Panc1 (cell line): ENCODE measurements at regions not wholly inside any gene's neighbourhood (a gene's known extent, or its start where the extent isn't known, plus 50 kb on each side); places are given as distances from the start of the nearest gene placed in this dataset.

Source experiments
- ATAC-seq: fragments of 200-7000 bp; cut with Tn5 transposase; 2 replicates; pipeline ENCODE4 v1.9.1; 2020; ENCODE audit warnings: mild to moderate bottlenecking, moderate library complexity
- BruUV-seq: library from RNA; stranded (reverse); fragments of 400-500 nt; replicated peaks from 2 replicates; lab custom pipeline; 2021; lab: Mats Ljungman, UMichigan
- CTCF ChIA-PET: fragments of 300-600 bp; sonication (Branson Sonifier 250); formaldehyde crosslinking; loops from one replicate; lab custom pipeline; 2022; ENCODE audit warnings: antibody characterized with exemption; lab: Charles Lee
- POLR2A ChIA-PET: fragments of 300-600 bp; sonication (Branson Sonifier 250); formaldehyde crosslinking; loops from one replicate; lab custom pipeline; 2022; ENCODE audit warnings: antibody characterized with exemption; lab: Charles Lee
- DNase-seq: peaks from one replicate; pipeline ENCODE4 v3.0.0-alpha.2; 2010; ENCODE audit warnings: low read depth, low spot score
- H3K27ac ChIP-seq: 2 replicates; pipeline ENCODE4 v1.5.1; 2011; ENCODE audit warnings: mild to moderate bottlenecking, low read length, inconsistent platforms
- H3K27me3 ChIP-seq: fragments of 200-500 bp; sonication (Bioruptor generic); 2 replicates; pipeline ENCODE4 v1.6.0; 2014; ENCODE audit warnings: low read length, inconsistent platforms; ENCODE audit not compliant: control insufficient read depth, insufficient read depth
- H3K36me3 ChIP-seq: fragments of 200-500 bp; sonication (Bioruptor generic); 2 replicates; pipeline ENCODE4 v1.5.1; 2014; ENCODE audit warnings: inconsistent platforms, mild to moderate bottlenecking, low read length, moderate library complexity; ENCODE audit not compliant: control insufficient read depth, insufficient read depth
- H3K4me1 ChIP-seq: 2 replicates; pipeline ENCODE4 v1.5.1; 2011; ENCODE audit warnings: inconsistent platforms, mild to moderate bottlenecking, low read length, moderate library complexity; ENCODE audit not compliant: control insufficient read depth, insufficient read depth
- H3K4me3 ChIP-seq, 2 experiments: 2 replicates each; pipeline ENCODE4 v1.5.1; 2011 to 2012; ENCODE audit warnings: low read depth in 2 of 2, low read length in 2 of 2, mild to moderate bottlenecking in 2 of 2, inconsistent platforms in 1 of 2, moderate library complexity in 1 of 2
- H3K9me3 ChIP-seq: fragments of 200-500 bp; sonication (Bioruptor generic); 2 replicates; pipeline ENCODE4 v1.5.1; 2014; ENCODE audit warnings: low read depth, mild to moderate bottlenecking, inconsistent platforms, low read length, moderate library complexity; ENCODE audit not compliant: control insufficient read depth, insufficient read depth
- CTCF ChIP-seq: fragments of 450-650 bp; IDR thresholded peaks from 2 replicates; pipeline ENCODE4 v1.5.1; 2017; ENCODE audit warnings: mild to moderate bottlenecking
- POLR2AphosphoS5 ChIP-seq: IDR thresholded peaks from 2 replicates; pipeline ENCODE4 v1.6.1; 2012; ENCODE audit warnings: mild to moderate bottlenecking, low read depth, low read length, moderate library complexity
- REST ChIP-seq, 2 experiments: IDR thresholded peaks; 2 replicates each; pipeline ENCODE4 v1.6.1; 2011 to 2012; ENCODE audit warnings: low read depth in 2 of 2, control low read depth in 1 of 2, low read length in 1 of 2, mild to moderate bottlenecking in 1 of 2, moderate library complexity in 1 of 2; ENCODE audit not compliant: insufficient read depth in 1 of 2
- SIN3A ChIP-seq: IDR thresholded peaks from 2 replicates; pipeline ENCODE4 v1.6.1; 2012; ENCODE audit warnings: low read depth, mild to moderate bottlenecking, low read length, moderate library complexity, borderline replicate concordance; ENCODE audit not compliant: insufficient read depth
- TCF7L2 ChIP-seq: IDR thresholded peaks from 2 replicates; pipeline ENCODE4 v1.6.1; 2011; ENCODE audit warnings: mild to moderate bottlenecking, low read depth, low read length, inconsistent platforms
- in situ Hi-C: cut with HindIII; loops from 2 replicates; pipeline ENCODE4 v1.10.0; 2016; ENCODE audit warnings: low sequenced_read_pairs, low pct_unique_long_range_greater_than_20kb
- intact Hi-C: fragments of 100-400 bp; cut with micrococcal nuclease; formaldehyde crosslinking; loops from one replicate; pipeline ENCODE4 v1.10.0; 2022; ENCODE audit not compliant: unreplicated experiment

- Histone ChIP-seq H3K27ac (no peak overlapping the region), H3K4me3 (no peak overlapping the region), H3K9me3 (no peaks in the 10 kb centered on the region), H3K36me3 (no peaks in the 10 kb centered on the region), H3K27me3 (no peaks in the 10 kb centered on the region), H3K4me1 (no peaks in the 10 kb centered on the region)
- TF ChIP-seq POLR2AphosphoS5 (no peak), CTCF (no peak), REST (IDR thresholded peaks at IDR 0.05; ENCODE audit: insufficient read depth in 1 of 2, low read depth in 2 of 2, low read length in 1 of 2) (no peak), SIN3A (no peak), TCF7L2 (no peak)
- CTCF ChIA-PET, result interaction anchor here (0.6 to 1.5 kb wide), 6 partner anchors 20 to 1090 kb away, joined by 4 to 53 read pairs (median 6); no protein-coding TSS in a partner anchor
- POLR2A ChIA-PET, result no interaction called here
- intact Hi-C loops (loop anchor here (2.0 kb wide), 1 partner anchor 123 kb away; no protein-coding TSS in a partner anchor), in situ Hi-C loops (no loop called here)
- peak; percentile 69; the same call in 1 of the 2 replicates for ATAC-seq
- no peak for DNase-seq
- no TSS peak for BruUV-seq
Measured at GRCh38 chr15:94119298-94119811, 112.0 kb upstream of the MCTP2 start.

GRCh38 chr15:94110476-94111130 lies 120.8 kb upstream of the MCTP2 start:
- BruUV-seq, result no TSS peak
- CTCF ChIA-PET, result no interaction called here
- intact Hi-C loops, result no loop called here

GRCh38 chr15:94107652-94108051 lies 123.7 kb upstream of the MCTP2 start:
- H3K36me3 ChIP-seq, result no peaks in the 10 kb centered on the region
- in situ Hi-C loops, result no loop called here
- CTCF ChIA-PET, result no interaction called here
- ATAC-seq (no peak), DNase-seq (no peak)
- no peaks in the 10 kb centered on the region for H3K27me3 ChIP-seq
- no peaks in the 10 kb centered on the region for H3K4me1 ChIP-seq
- no peak overlapping the region for H3K27ac ChIP-seq
- POLR2A ChIA-PET, result no interaction called here
- H3K9me3 ChIP-seq, result no peaks in the 10 kb centered on the region
- H3K4me3 ChIP-seq, result no peak overlapping the region
- TF ChIP-seq POLR2AphosphoS5 (no peak), SIN3A (no peak), CTCF (no peak), REST (IDR thresholded peaks at IDR 0.05; ENCODE audit: insufficient read depth in 1 of 2, low read depth in 2 of 2, low read length in 1 of 2) (no peak), TCF7L2 (no peak)
- BruUV-seq, result no TSS peak
- intact Hi-C loops, result no loop called here

More at GRCh38 chr15:94110476-94111130, 120.8 kb upstream of the MCTP2 start:
- DNase-seq, result no peak
- no peak overlapping the region for H3K27ac ChIP-seq
- no peak for ATAC-seq
- H3K27me3 ChIP-seq, result no peaks in the 10 kb centered on the region
- H3K4me1 ChIP-seq, result no peaks in the 10 kb centered on the region
- H3K4me3 ChIP-seq, result no peak overlapping the region
- H3K36me3 ChIP-seq, result no peaks in the 10 kb centered on the region
- no peak for TF ChIP-seq SIN3A
- POLR2A ChIA-PET, result interaction anchor here (0.6 kb wide), 1 partner anchor 942 kb away, joined by 5 read pairs; no protein-coding TSS in a partner anchor
- in situ Hi-C loops, result no loop called here
- no peaks in the 10 kb centered on the region for H3K9me3 ChIP-seq
